ENCODE measurements at regions not wholly inside any gene's neighbourhood (a gene's known extent, or its start where the extent isn't known, plus 50 kb on each side); places are given as distances from the start of the nearest gene placed in this dataset.

DNA sequence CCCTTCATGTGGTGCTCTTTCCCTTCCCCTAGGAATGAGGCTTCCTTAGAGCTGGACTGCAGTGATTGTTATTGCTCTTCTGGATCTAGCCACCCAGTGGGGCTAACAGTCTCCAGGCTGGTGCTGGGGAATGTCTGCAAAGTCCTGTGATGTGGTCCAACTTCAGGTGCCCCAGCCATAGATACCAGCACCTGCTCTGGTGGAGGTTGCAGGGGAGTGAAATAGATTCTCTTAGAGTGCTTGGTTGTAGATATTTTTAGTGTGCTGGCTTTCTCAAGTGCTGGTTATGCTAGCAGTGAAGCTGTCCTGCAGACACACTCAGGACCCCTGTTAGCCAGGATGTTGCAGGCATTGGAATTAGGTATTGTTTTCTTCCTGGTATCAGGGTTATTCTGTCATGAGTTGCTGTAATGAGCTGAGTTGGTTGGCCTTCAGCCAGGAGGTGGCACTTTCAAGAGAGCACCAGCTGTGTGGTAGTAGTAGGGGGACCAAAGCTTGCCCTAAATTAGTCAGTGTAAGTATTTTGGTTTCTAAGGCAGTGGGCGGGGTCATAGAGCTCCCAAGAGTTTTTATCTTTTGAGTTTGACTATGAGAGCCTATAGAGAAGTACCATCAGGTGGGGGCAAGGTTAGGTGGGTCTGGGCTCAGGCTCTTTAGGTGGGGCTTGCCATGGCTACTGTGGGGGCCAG lies 317.5 kb upstream of the SGO1 start:
- TF ChIP-seq CTCF (IDR thresholded peaks at IDR 0.05): no peak
- no peak for TF ChIP-seq POLR2A (IDR thresholded peaks at IDR 0.05)
- no peak for TF ChIP-seq EP300 (IDR thresholded peaks at IDR 0.05)
- Histone ChIP-seq H3K4me1 (ENCODE audit: insufficient read depth) (no peaks in the 10 kb centered on the region), H3K36me3 (no peaks in the 10 kb centered on the region), H3K27me3 (no peaks in the 10 kb centered on the region), H3K27ac (no peak overlapping the region), H3K4me3 (no peak overlapping the region), H3K9me3 (no peaks in the 10 kb centered on the region)
- intact Hi-C loops (cut with DNase I): no loop called here
- WGBS, 3 donors: 74 to 95% (median 90%) methylated on average over 1 of the region's 1 CpG
- DNase-seq: no peak

DNA sequence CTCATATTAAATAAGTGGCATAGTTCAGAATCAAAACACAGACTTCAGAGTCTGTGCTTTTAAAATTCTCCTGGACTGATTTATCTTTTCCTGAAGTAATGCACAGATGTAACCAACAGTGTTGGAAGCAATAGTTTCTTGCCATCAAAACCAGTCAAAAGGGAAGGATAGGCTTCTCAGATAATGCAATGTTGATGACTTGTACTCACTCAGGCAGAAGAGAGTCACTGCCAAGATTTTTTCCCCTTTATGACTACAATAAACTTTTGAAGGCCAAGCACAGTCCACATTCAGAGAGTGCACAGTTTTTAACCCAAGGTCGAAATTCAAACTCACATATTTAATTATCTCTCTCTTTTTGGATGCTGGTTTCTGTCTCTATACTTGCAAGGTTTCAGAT lies 305.0 kb upstream of the SGO1 start:
- no peaks in the 10 kb centered on the region for H3K36me3 ChIP-seq
- intact Hi-C loops (cut with DNase I): no loop called here
- no peaks in the 10 kb centered on the region for H3K4me1 ChIP-seq (ENCODE audit: insufficient read depth)
- WGBS, 3 donors: 11 to 34% (median 19%) methylated on average over 1 of the region's 1 CpG
- TF ChIP-seq EP300 (IDR thresholded peaks at IDR 0.05) (no peak), POLR2A (IDR thresholded peaks at IDR 0.05) (no peak), CTCF (IDR thresholded peaks at IDR 0.05) (no peak)
- H3K27ac ChIP-seq: no peak overlapping the region
- no peaks in the 10 kb centered on the region for H3K9me3 ChIP-seq
- no peak for DNase-seq
- H3K27me3 ChIP-seq: no peaks in the 10 kb centered on the region
- H3K4me3 ChIP-seq: no peak overlapping the region

DNA sequence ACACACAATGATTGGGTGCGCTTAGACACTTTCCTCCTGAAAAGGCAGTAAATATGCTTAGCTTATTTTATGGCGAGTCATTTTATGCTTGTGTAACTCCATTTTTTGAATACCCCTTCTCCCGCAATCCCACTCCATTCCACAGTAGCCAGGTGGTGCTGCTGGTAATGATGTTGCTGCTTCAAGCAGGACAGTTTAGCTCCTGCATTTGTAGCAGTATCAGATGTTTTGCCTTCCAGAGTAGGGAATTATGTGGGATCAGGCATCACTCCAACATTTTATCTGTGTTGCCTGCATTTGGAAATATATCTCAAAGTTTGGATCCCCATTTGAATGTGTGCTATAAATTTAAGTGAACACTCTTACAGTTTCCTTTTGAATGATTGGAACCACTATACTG lies 302.1 kb upstream of the SGO1 start:
- 31 to 72% (median 70%) methylated on average over 3 of the region's 3 CpGs for WGBS, 3 donors
- no peaks in the 10 kb centered on the region for H3K27me3 ChIP-seq
- intact Hi-C loops (cut with DNase I): no loop called here
- no peaks in the 10 kb centered on the region for H3K9me3 ChIP-seq
- H3K4me1 ChIP-seq (ENCODE audit: insufficient read depth): no peaks in the 10 kb centered on the region
- TF ChIP-seq POLR2A (IDR thresholded peaks at IDR 0.05): no peak
- no peak for TF ChIP-seq EP300 (IDR thresholded peaks at IDR 0.05)
- TF ChIP-seq CTCF (IDR thresholded peaks at IDR 0.05): no peak
- no peaks in the 10 kb centered on the region for H3K36me3 ChIP-seq
- DNase-seq: no peak
- no peak overlapping the region for H3K4me3 ChIP-seq
- H3K27ac ChIP-seq: no peak overlapping the region

GRCh38 chr3:20484126-20484525 lies 298.1 kb upstream of the SGO1 start:
- intact Hi-C loops (cut with DNase I): no loop called here
- H3K4me3 ChIP-seq: no peak overlapping the region
- no peak for DNase-seq
- 86 to 92% (median 88%) methylated on average over 2 of the region's 2 CpGs for WGBS, 3 donors
- no peaks in the 10 kb centered on the region for H3K4me1 ChIP-seq (ENCODE audit: insufficient read depth)
- no peaks in the 10 kb centered on the region for H3K9me3 ChIP-seq
- H3K27ac ChIP-seq: no peak overlapping the region
- no peak for TF ChIP-seq EP300 (IDR thresholded peaks at IDR 0.05)
- no peak for TF ChIP-seq POLR2A (IDR thresholded peaks at IDR 0.05)
- no peak for TF ChIP-seq CTCF (IDR thresholded peaks at IDR 0.05)
- H3K27me3 ChIP-seq: no peaks in the 10 kb centered on the region
- no peaks in the 10 kb centered on the region for H3K36me3 ChIP-seq
